Ramos (cell line): ENCODE measurements at regions not wholly inside any gene's neighbourhood (a gene's known extent, or its start where the extent isn't known, plus 50 kb on each side); places are given as distances from the start of the nearest gene placed in this dataset.

ENCODE experiments used
- in situ Hi-C: fragments of 300-500 bp; cut with MboI; formaldehyde crosslinking; loops from one replicate; pipeline ENCODE4 v1.14.3; 2022; ENCODE audit warnings: low sequenced_read_pairs; ENCODE audit not compliant: unreplicated experiment

GRCh38 chr14:34354556-34354955, 107.5 kb downstream of the SPTSSA start:
- in situ Hi-C loops: no loop called here

- in situ Hi-C loops: no loop called here
These were observed 111.1 kb downstream of the SPTSSA start for GRCh38 chr14:34350903-34351302.

- in situ Hi-C loops: no loop called here
These were observed 113.4 kb downstream of the SPTSSA start for GRCh38 chr14:34348592-34348991.

GRCh38 chr14:34347683-34348082, 114.4 kb downstream of the SPTSSA start:
- in situ Hi-C loops: no loop called here

GRCh38 chr14:34345718-34346465, 116.1 kb downstream of the SPTSSA start:
- in situ Hi-C loops: no loop called here

GRCh38 chr14:34344318-34344717, 117.7 kb downstream of the SPTSSA start:
- in situ Hi-C loops: no loop called here

GRCh38 chr14:34340025-34340625, 121.9 kb downstream of the SPTSSA start:
- in situ Hi-C loops: no loop called here

GRCh38 chr14:34338056-34338455, 124.0 kb downstream of the SPTSSA start:
- in situ Hi-C loops: no loop called here

- in situ Hi-C loops: no loop called here
These were observed 125.5 kb downstream of the SPTSSA start for GRCh38 chr14:34336501-34336900.

- in situ Hi-C loops: no loop called here
These were observed 126.1 kb downstream of the SPTSSA start for GRCh38 chr14:34335968-34336367.

- in situ Hi-C loops: no loop called here
These were observed 127.7 kb downstream of the SPTSSA start for GRCh38 chr14:34334329-34334728.

- in situ Hi-C loops: no loop called here
These were observed 130.1 kb downstream of the SPTSSA start for GRCh38 chr14:34331728-34332623.

GRCh38 chr14:34330846-34331245, 131.2 kb downstream of the SPTSSA start:
- in situ Hi-C loops: no loop called here

- in situ Hi-C loops: no loop called here
These were observed 132.7 kb downstream of the SPTSSA start for GRCh38 chr14:34329301-34329700.

GRCh38 chr14:34328178-34328577, 133.9 kb downstream of the SPTSSA start:
- in situ Hi-C loops: no loop called here

GRCh38 chr14:34325493-34325892, 136.5 kb downstream of the SPTSSA start:
- in situ Hi-C loops: no loop called here

- in situ Hi-C loops: loop anchor here (25.0 kb wide), 1 partner anchor 487 kb away; no protein-coding TSS in a partner anchor
These were observed 137.7 kb downstream of the SPTSSA start for GRCh38 chr14:34324363-34324795.

- in situ Hi-C loops: loop anchor here (25.0 kb wide), 1 partner anchor 486 kb away; no protein-coding TSS in a partner anchor
These were observed 139.1 kb downstream of the SPTSSA start for GRCh38 chr14:34322940-34323418.

- in situ Hi-C loops: loop anchor here (25.0 kb wide), 1 partner anchor 482 kb away; no protein-coding TSS in a partner anchor
These were observed 142.9 kb downstream of the SPTSSA start for GRCh38 chr14:34319140-34319539.

GRCh38 chr14:34318014-34318413, 144.0 kb downstream of the SPTSSA start:
- in situ Hi-C loops: loop anchor here (25.0 kb wide), 1 partner anchor 481 kb away; no protein-coding TSS in a partner anchor
